OCI-LY1 (cell line): ENCODE measurements at regions not wholly inside any gene's neighbourhood (a gene's known extent, or its start where the extent isn't known, plus 50 kb on each side); places are given as distances from the start of the nearest gene placed in this dataset.

Experiments
- CTCF ChIP-seq: fragments of 200-600 bp; sonication (generic), shearing (Covaris generic); IDR thresholded peaks from 2 replicates; pipeline ENCODE4 v1.5.1; 2017; ENCODE audit warnings: mild to moderate bottlenecking, antibody characterized with exemption, low read length, moderate library complexity, mixed read lengths
- EZH2 ChIP-seq: fragments of 200-600 bp; sonication (generic), shearing (Covaris generic); IDR thresholded peaks from 2 replicates; pipeline ENCODE4 v1.8.0; 2017; ENCODE audit warnings: borderline replicate concordance, mixed run types, mild to moderate bottlenecking, antibody characterized with exemption, low read length, moderate library complexity, mixed read lengths

DNA sequence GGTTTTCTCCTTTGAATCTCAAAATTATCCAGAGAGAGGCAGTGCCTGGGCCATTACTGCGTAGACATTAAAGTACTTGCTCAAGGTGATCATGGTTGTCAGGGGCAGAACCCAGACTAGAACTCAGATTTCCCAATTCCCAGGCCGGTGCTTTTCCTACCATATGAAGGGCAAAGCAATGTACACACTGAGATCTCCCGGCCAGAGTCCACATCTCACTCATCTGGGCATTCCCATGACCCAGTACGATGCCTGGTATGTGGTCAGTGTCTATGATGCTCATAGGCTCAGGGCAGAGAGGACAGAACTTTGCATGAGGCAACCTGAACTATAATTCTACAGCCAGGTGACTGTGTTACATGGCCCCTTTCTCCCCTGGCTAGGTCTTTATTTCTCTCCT lies 531.4 kb downstream of the TDRD15 start:
- no peak for TF ChIP-seq EZH2
- no peak for TF ChIP-seq CTCF
